ENCODE measurements at regions not wholly inside any gene's neighbourhood (a gene's known extent, or its start where the extent isn't known, plus 50 kb on each side); places are given as distances from the start of the nearest gene placed in this dataset.

DNA sequence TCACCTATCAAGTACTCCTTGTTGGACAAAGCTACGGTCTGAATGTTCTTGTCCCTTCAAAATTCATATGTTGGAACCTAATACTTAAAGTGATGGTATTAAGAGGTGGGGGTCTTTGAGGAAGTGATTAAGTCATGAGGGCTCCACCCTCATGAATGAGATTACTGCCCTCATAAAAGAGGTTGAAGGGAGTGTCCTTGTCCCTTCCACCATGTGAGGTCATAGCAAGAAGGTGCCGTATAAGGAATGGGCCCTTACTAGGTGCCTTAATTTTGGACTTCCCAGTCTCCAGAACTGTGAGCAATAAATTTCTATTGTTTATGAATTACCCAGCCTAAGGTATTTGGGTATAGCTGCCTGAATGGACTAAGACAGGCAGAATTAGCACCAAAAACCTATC lies 191.1 kb upstream of the NUDT4 start:
- no peak for DNase-seq
- Mint-ChIP-seq H3K27ac (ENCODE audit: unreplicated experiment) (no peak overlapping the region), H3K4me3 (ENCODE audit: unreplicated experiment) (no peak overlapping the region), H3K36me3 (ENCODE audit: insufficient read depth, unreplicated experiment) (no peaks in the 10 kb centered on the region), H3K4me1 (ENCODE audit: low read depth, unreplicated experiment) (peaks cover 6% of the 10 kb centered on the region), H3K9me3 (ENCODE audit: unreplicated experiment) (peaks cover 23% of the 10 kb centered on the region), H3K27me3 (ENCODE audit: insufficient read depth, unreplicated experiment) (no peaks in the 10 kb centered on the region)
- intact Hi-C loops (cut with micrococcal nuclease; ENCODE audit: unreplicated experiment), result no loop called here
- TF ChIP-seq, protein P1, sequence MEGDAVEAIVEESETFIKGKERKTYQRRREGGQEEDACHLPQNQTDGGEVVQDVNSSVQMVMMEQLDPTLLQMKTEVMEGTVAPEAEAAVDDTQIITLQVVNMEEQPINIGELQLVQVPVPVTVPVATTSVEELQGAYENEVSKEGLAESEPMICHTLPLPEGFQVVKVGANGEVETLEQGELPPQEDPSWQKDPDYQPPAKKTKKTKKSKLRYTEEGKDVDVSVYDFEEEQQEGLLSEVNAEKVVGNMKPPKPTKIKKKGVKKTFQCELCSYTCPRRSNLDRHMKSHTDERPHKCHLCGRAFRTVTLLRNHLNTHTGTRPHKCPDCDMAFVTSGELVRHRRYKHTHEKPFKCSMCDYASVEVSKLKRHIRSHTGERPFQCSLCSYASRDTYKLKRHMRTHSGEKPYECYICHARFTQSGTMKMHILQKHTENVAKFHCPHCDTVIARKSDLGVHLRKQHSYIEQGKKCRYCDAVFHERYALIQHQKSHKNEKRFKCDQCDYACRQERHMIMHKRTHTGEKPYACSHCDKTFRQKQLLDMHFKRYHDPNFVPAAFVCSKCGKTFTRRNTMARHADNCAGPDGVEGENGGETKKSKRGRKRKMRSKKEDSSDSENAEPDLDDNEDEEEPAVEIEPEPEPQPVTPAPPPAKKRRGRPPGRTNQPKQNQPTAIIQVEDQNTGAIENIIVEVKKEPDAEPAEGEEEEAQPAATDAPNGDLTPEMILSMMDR (IDR thresholded peaks at IDR 0.05; ENCODE audit: insufficient read depth in 1 of 2, low read depth in 1 of 2, low read length in 1 of 2, severe bottlenecking in 1 of 2, unreplicated experiment in 1 of 2), result no peak
- Histone ChIP-seq H3K27me3 (replicated peaks; ENCODE audit: control insufficient read depth, insufficient read depth, low read length) (no peaks in the 10 kb centered on the region), H3K9me3 (no peaks in the 10 kb centered on the region), H3K4me3 (ENCODE audit: low read depth, low read length) (no peak overlapping the region), H3K36me3 (ENCODE audit: control insufficient read depth, insufficient read depth, low read length) (no peaks in the 10 kb centered on the region), H3K4me1 (no peaks in the 10 kb centered on the region)
- ChIA-PET CTCF (no interaction called here), POLR2A (no interaction called here)
- BruUV-seq (replicated peaks), result no TSS peak

DNA sequence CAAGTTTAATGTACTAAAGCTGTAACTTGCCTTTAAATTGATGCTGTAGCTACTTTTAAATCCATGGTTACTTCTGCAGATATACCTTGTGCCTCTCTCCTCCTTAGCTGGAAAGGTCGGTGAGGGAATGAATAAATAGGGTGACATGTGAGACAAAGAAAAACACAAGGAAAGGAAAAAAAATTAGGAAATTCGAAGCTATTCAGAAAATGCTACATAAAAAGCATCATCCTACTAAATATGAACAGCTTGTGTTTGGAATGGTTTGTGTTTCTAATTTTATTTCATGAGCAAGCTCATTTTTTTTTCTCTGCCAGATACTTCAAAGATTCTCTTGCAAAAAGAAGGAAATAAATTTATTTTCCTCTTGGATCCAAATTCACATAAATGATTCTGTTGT lies 186.3 kb upstream of the NUDT4 start:
- peaks cover 8% of the 10 kb centered on the region for H3K9me3 ChIP-seq
- Mint-ChIP-seq H3K36me3 (ENCODE audit: insufficient read depth, unreplicated experiment) (no peaks in the 10 kb centered on the region), H3K27me3 (ENCODE audit: insufficient read depth, unreplicated experiment) (no peaks in the 10 kb centered on the region), H3K9me3 (ENCODE audit: unreplicated experiment) (peaks cover 23% of the 10 kb centered on the region), H3K4me1 (ENCODE audit: low read depth, unreplicated experiment) (peaks cover 8% of the 10 kb centered on the region), H3K4me3 (ENCODE audit: unreplicated experiment) (no peak overlapping the region), H3K27ac (ENCODE audit: unreplicated experiment) (no peak overlapping the region)
- ChIA-PET POLR2A (no interaction called here), CTCF (no interaction called here)
- intact Hi-C loops (cut with micrococcal nuclease; ENCODE audit: unreplicated experiment), result no loop called here
- no TSS peak for BruUV-seq (replicated peaks)
- no peak overlapping the region for H3K4me3 ChIP-seq (ENCODE audit: low read depth, low read length)
- no peaks in the 10 kb centered on the region for H3K27me3 ChIP-seq (replicated peaks; ENCODE audit: control insufficient read depth, insufficient read depth, low read length)
- no peaks in the 10 kb centered on the region for H3K36me3 ChIP-seq (ENCODE audit: control insufficient read depth, insufficient read depth, low read length)
- DNase-seq, result no peak
- H3K4me1 ChIP-seq, result peaks cover 2% of the 10 kb centered on the region
- TF ChIP-seq, protein P1 (IDR thresholded peaks at IDR 0.05; ENCODE audit: insufficient read depth in 1 of 2, low read depth in 1 of 2, low read length in 1 of 2, severe bottlenecking in 1 of 2, unreplicated experiment in 1 of 2), result no peak

GRCh38 chr12:93191956-93192355 lies 185.8 kb upstream of the NUDT4 start:
- H3K4me1 Mint-ChIP-seq (ENCODE audit: low read depth, unreplicated experiment), result peaks cover 14% of the 10 kb centered on the region
- Histone ChIP-seq H3K27me3 (replicated peaks; ENCODE audit: control insufficient read depth, insufficient read depth, low read length) (no peaks in the 10 kb centered on the region), H3K36me3 (ENCODE audit: control insufficient read depth, insufficient read depth, low read length) (no peaks in the 10 kb centered on the region), H3K4me3 (ENCODE audit: low read depth, low read length) (no peak overlapping the region), H3K4me1 (peaks cover 8% of the 10 kb centered on the region), H3K9me3 (peaks cover 8% of the 10 kb centered on the region)
- DNase-seq, result no peak
- ChIA-PET POLR2A (no interaction called here), CTCF (no interaction called here)
- intact Hi-C loops (cut with micrococcal nuclease; ENCODE audit: unreplicated experiment), result no loop called here
- H3K9me3 Mint-ChIP-seq (ENCODE audit: unreplicated experiment), result peaks cover 23% of the 10 kb centered on the region
- TF ChIP-seq, protein P1 (IDR thresholded peaks at IDR 0.05; ENCODE audit: insufficient read depth in 1 of 2, low read depth in 1 of 2, low read length in 1 of 2, severe bottlenecking in 1 of 2, unreplicated experiment in 1 of 2), result no peak
- H3K27ac Mint-ChIP-seq (ENCODE audit: unreplicated experiment), result no peak overlapping the region
- no peaks in the 10 kb centered on the region for H3K36me3 Mint-ChIP-seq (ENCODE audit: insufficient read depth, unreplicated experiment)
- H3K4me3 Mint-ChIP-seq (ENCODE audit: unreplicated experiment), result no peak overlapping the region
- no peaks in the 10 kb centered on the region for H3K27me3 Mint-ChIP-seq (ENCODE audit: insufficient read depth, unreplicated experiment)
- no TSS peak for BruUV-seq (replicated peaks)

All from Caco-2 (cell line).